H9 (cell line): ENCODE measurements at regions not wholly inside any gene's neighbourhood (a gene's known extent, or its start where the extent isn't known, plus 50 kb on each side); places are given as distances from the start of the nearest gene placed in this dataset.

Source experiments
- DNase-seq: peaks from one replicate; pipeline ENCODE4 v3.0.0-alpha.2; 2017
- H2AFZ ChIP-seq: one replicate; pipeline ENCODE4 v1.6.1; 2013; ENCODE audit warnings: mild to moderate bottlenecking, low read length, control low read depth, moderate library complexity
- H2AK5ac ChIP-seq: 2 replicates; pipeline ENCODE4 v1.6.1; 2013; ENCODE audit warnings: low read length, control low read depth, mixed read lengths; ENCODE audit not compliant: insufficient read length
- H2BK120ac ChIP-seq: one replicate; pipeline ENCODE4 v1.6.1; 2013; ENCODE audit warnings: low read depth, mild to moderate bottlenecking, low read length, control low read depth, inconsistent platforms; ENCODE audit not compliant: poor library complexity, severe bottlenecking
- H2BK12ac ChIP-seq: 2 replicates; pipeline ENCODE4 v1.6.1; 2013; ENCODE audit warnings: low read length, control low read depth, mixed read lengths, low read depth; ENCODE audit not compliant: insufficient read length
- H2BK15ac ChIP-seq: 2 replicates; pipeline ENCODE4 v1.6.1; 2013; ENCODE audit warnings: low read depth, low read length, control low read depth
- H2BK20ac ChIP-seq: one replicate; pipeline ENCODE4 v1.6.1; 2013; ENCODE audit warnings: low read depth, mild to moderate bottlenecking, low read length, control low read depth, inconsistent platforms; ENCODE audit not compliant: poor library complexity, severe bottlenecking
- H2BK5ac ChIP-seq: 2 replicates; pipeline ENCODE4 v1.6.1; 2013; ENCODE audit warnings: low read length, control low read depth, mixed read lengths; ENCODE audit not compliant: insufficient read length
- H3K14ac ChIP-seq: 2 replicates; pipeline ENCODE4 v1.6.1; 2013; ENCODE audit warnings: low read length, control low read depth; ENCODE audit not compliant: insufficient read depth
- H3K18ac ChIP-seq: 2 replicates; pipeline ENCODE4 v1.6.1; 2013; ENCODE audit warnings: low read depth, mild to moderate bottlenecking, mixed read lengths, low read length, control low read depth; ENCODE audit not compliant: insufficient read length
- H3K23ac ChIP-seq: 2 replicates; pipeline ENCODE4 v1.6.1; 2013; ENCODE audit warnings: low read length, control low read depth, mixed read lengths, low read depth; ENCODE audit not compliant: insufficient read length
- H3K23me2 ChIP-seq: 2 replicates; pipeline ENCODE4 v1.6.1; 2013; ENCODE audit warnings: low read depth, mild to moderate bottlenecking, mixed read lengths, low read length, control low read depth; ENCODE audit not compliant: insufficient read length, poor library complexity, severe bottlenecking
- H3K27ac ChIP-seq: 2 replicates; pipeline ENCODE4 v1.5.1; 2013; ENCODE audit warnings: low read length, control low read depth, mixed read lengths, low read depth; ENCODE audit not compliant: insufficient read length
- H3K27me3 ChIP-seq: 2 replicates; pipeline ENCODE4 v1.6.1; 2013; ENCODE audit warnings: low read length, control low read depth, inconsistent platforms; ENCODE audit not compliant: insufficient read depth
- H3K4ac ChIP-seq: 2 replicates; pipeline ENCODE4 v1.6.1; 2013; ENCODE audit warnings: low read depth, mild to moderate bottlenecking, control low read depth, inconsistent platforms, low read length, moderate library complexity
- H3K4me1 ChIP-seq: 2 replicates; pipeline ENCODE4 v1.6.1; 2013; ENCODE audit warnings: low read length, control low read depth, inconsistent platforms; ENCODE audit not compliant: insufficient read depth
- H3K4me2 ChIP-seq: 2 replicates; pipeline ENCODE4 v1.6.1; 2013; ENCODE audit warnings: low read length, control low read depth, mixed read lengths; ENCODE audit not compliant: insufficient read length, insufficient read depth
- H3K56ac ChIP-seq: 2 replicates; pipeline ENCODE4 v1.6.1; 2013; ENCODE audit warnings: low read depth, mild to moderate bottlenecking, mixed read lengths, low read length, control low read depth; ENCODE audit not compliant: insufficient read length
- H3K79me1 ChIP-seq: 2 replicates; pipeline ENCODE4 v1.6.1; 2013; ENCODE audit warnings: low read depth, mild to moderate bottlenecking, moderate library complexity, low read length, control low read depth, inconsistent platforms; ENCODE audit not compliant: insufficient read depth, poor library complexity, severe bottlenecking
- H3K79me2 ChIP-seq: 2 replicates; pipeline ENCODE4 v1.6.1; 2013; ENCODE audit warnings: low read length, control low read depth, inconsistent platforms; ENCODE audit not compliant: insufficient read depth
- H3K9ac ChIP-seq: 2 replicates; pipeline ENCODE4 v1.6.1; 2013; ENCODE audit warnings: low read length, control low read depth, mixed read lengths; ENCODE audit not compliant: insufficient read length; ENCODE audit errors: extremely low read depth
- H3K9me3 ChIP-seq: one replicate; pipeline ENCODE4 v1.6.1; 2013; ENCODE audit warnings: low read depth, low read length, inconsistent platforms; ENCODE audit not compliant: control insufficient read depth
- H3T11ph ChIP-seq: one replicate; pipeline ENCODE4 v1.6.1; 2013; ENCODE audit warnings: mild to moderate bottlenecking, low read length, control low read depth, inconsistent platforms
- H4K20me1 ChIP-seq: one replicate; pipeline ENCODE4 v1.6.1; 2013; ENCODE audit not compliant: control insufficient read depth, insufficient read length, insufficient read depth
- H4K5ac ChIP-seq: 2 replicates; pipeline ENCODE4 v1.6.1; 2013; ENCODE audit warnings: low read depth, mild to moderate bottlenecking, mixed read lengths, low read length, control low read depth; ENCODE audit not compliant: insufficient read length
- H4K8ac ChIP-seq: replicated peaks from 2 replicates; pipeline ENCODE4 v1.6.1; 2013; ENCODE audit warnings: low read length, control low read depth, mixed read lengths, low read depth; ENCODE audit not compliant: insufficient read length
- H4K91ac ChIP-seq: 2 replicates; pipeline ENCODE4 v1.6.1; 2013; ENCODE audit warnings: low read depth, mild to moderate bottlenecking, moderate library complexity, mixed read lengths, low read length, control low read depth; ENCODE audit not compliant: insufficient read length
- H3K27ac Mint-ChIP-seq, 3 experiments: 2 replicates in 2 of 3; 3 replicates in 1 of 3; pipeline ENCODE4 v1.8.0; 2020 to 2021; ENCODE audit warnings: mixed read lengths in 3 of 3, mild to moderate bottlenecking in 1 of 3, moderate library complexity in 1 of 3
- H3K27me3 Mint-ChIP-seq: 2 replicates; pipeline ENCODE4 v1.8.0; 2021; ENCODE audit warnings: low read depth, mild to moderate bottlenecking, moderate library complexity, mixed read lengths
- H3K36me3 Mint-ChIP-seq, 3 experiments: 2 replicates in 2 of 3; 3 replicates in 1 of 3; pipeline ENCODE4 v1.8.0; 2020 to 2021; ENCODE audit warnings: low read depth in 3 of 3, mixed read lengths in 3 of 3; ENCODE audit not compliant: insufficient read depth in 1 of 3
- H3K4me1 Mint-ChIP-seq, 2 experiments: 2 replicates each; pipeline ENCODE4 v1.8.0; 2020; ENCODE audit warnings: mixed read lengths in 2 of 2
- H3K4me3 Mint-ChIP-seq, 2 experiments: 2 replicates in 1 of 2; 3 replicates in 1 of 2; pipeline ENCODE4 v1.8.0; 2020 to 2021; ENCODE audit warnings: mild to moderate bottlenecking in 2 of 2, mixed read lengths in 2 of 2, moderate library complexity in 1 of 2
- H3K9me3 Mint-ChIP-seq, 2 experiments: 2 replicates in 1 of 2; 3 replicates in 1 of 2; pipeline ENCODE4 v1.8.0; 2020; ENCODE audit warnings: mild to moderate bottlenecking in 2 of 2, mixed read lengths in 2 of 2, moderate library complexity in 1 of 2
- WGBS: extraction: QIAGEN DNeasy Blood & Tissue Kit; methylation state at CpG from one replicate; pipeline ENCODE4 v1.1.7; 2013; ENCODE audit warnings: missing lambda C conversion rate, low lambda C conversion rate, mixed read lengths; ENCODE audit not compliant: insufficient read length; ENCODE audit errors: extremely low coverage; 5-methylcytosine and 5-hydroxymethylcytosine counted together
- TF ChIP-seq, protein P1 (sequence below): fragments of 200-600 bp; sonication (generic); conservative IDR thresholded peaks from 3 replicates; pipeline ENCODE4 v1.8.0; 2021; ENCODE audit warnings: antibody characterized with exemption, mild to moderate bottlenecking

- Mint-ChIP-seq H3K9me3 (no peaks in the 10 kb centered on the region), H3K36me3 (no peaks in the 10 kb centered on the region), H3K27me3 (peaks cover 37% of the 10 kb centered on the region), H3K27ac (no peak overlapping the region), H3K4me1 (peaks cover 0 to 10% of the 10 kb centered on the region in 2 experiments; a peak in 1 of 4 replicates), H3K4me3 (no peak overlapping the region)
- no peak overlapping the region for H3K4ac ChIP-seq
- H3K79me2 ChIP-seq: no peaks in the 10 kb centered on the region
- no peak overlapping the region for H4K5ac ChIP-seq
- no peak overlapping the region for H2BK15ac ChIP-seq
- WGBS: no CpG with 5 or more reads among the region's 1 CpG
- H3K27me3 ChIP-seq: no peaks in the 10 kb centered on the region
- H3K14ac ChIP-seq: no peak overlapping the region
- no peak overlapping the region for H3K56ac ChIP-seq
- H3K9me3 ChIP-seq: no peaks in the 10 kb centered on the region
- H3K23me2 ChIP-seq: no peaks in the 10 kb centered on the region
- no peak for DNase-seq
- H4K20me1 ChIP-seq: no peaks in the 10 kb centered on the region
- H4K8ac ChIP-seq: no peak overlapping the region
- no peak overlapping the region for H3K4me2 ChIP-seq
- no peak overlapping the region for H2BK120ac ChIP-seq
- H4K91ac ChIP-seq: no peak overlapping the region
- H3K27ac ChIP-seq: no peak overlapping the region
- H2BK20ac ChIP-seq: no peak overlapping the region
- no peak overlapping the region for H2AFZ ChIP-seq
- no peak overlapping the region for H3K18ac ChIP-seq
- no peak overlapping the region for H3T11ph ChIP-seq
- H3K4me1 ChIP-seq: no peaks in the 10 kb centered on the region
- no peak overlapping the region for H2BK5ac ChIP-seq
- TF ChIP-seq, protein P1, sequence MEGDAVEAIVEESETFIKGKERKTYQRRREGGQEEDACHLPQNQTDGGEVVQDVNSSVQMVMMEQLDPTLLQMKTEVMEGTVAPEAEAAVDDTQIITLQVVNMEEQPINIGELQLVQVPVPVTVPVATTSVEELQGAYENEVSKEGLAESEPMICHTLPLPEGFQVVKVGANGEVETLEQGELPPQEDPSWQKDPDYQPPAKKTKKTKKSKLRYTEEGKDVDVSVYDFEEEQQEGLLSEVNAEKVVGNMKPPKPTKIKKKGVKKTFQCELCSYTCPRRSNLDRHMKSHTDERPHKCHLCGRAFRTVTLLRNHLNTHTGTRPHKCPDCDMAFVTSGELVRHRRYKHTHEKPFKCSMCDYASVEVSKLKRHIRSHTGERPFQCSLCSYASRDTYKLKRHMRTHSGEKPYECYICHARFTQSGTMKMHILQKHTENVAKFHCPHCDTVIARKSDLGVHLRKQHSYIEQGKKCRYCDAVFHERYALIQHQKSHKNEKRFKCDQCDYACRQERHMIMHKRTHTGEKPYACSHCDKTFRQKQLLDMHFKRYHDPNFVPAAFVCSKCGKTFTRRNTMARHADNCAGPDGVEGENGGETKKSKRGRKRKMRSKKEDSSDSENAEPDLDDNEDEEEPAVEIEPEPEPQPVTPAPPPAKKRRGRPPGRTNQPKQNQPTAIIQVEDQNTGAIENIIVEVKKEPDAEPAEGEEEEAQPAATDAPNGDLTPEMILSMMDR: no peak
- H2AK5ac ChIP-seq: no peak overlapping the region
- H3K79me1 ChIP-seq: no peaks in the 10 kb centered on the region
- no peak overlapping the region for H3K9ac ChIP-seq
- H2BK12ac ChIP-seq: no peak overlapping the region
- H3K23ac ChIP-seq: no peak overlapping the region
Observed at GRCh38 chr13:40180776-40181175, 485.7 kb downstream of the FOXO1 start.
